ENCODE measurements at regions not wholly inside any gene's neighbourhood (a gene's known extent, or its start where the extent isn't known, plus 50 kb on each side); places are given as distances from the start of the nearest gene placed in this dataset.

GRCh38 chr11:115743719-115744118, 239.5 kb upstream of the CADM1 start:
- no peak for DNase-seq (ENCODE audit: low spot score)

- DNase-seq (ENCODE audit: low spot score), result no peak
Observed at GRCh38 chr11:115741376-115742107, 237.3 kb upstream of the CADM1 start.

DNA sequence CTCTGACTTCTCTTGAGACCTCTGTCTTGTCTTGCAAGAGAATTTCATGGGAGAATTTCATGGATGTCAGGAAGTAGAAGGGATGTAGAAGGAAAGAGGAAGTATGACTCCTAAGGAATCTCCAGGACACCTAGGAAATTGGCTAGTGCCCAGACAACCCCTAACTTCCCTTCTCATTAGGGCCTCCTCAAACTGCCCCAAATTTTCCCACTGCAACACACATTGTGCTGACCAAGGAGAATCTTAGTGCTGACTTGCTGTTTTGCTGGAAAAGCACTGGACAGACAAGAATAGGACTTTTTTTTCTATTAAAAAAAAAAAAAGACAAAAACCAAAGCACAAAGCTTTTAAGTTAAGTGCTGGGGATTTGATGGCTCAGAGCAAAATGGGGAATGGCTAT, 236.1 kb upstream of the CADM1 start:
- no peak for DNase-seq (ENCODE audit: low spot score)

GRCh38 chr11:115739878-115740277, 235.7 kb upstream of the CADM1 start:
- no peak for DNase-seq (ENCODE audit: low spot score)

DNA sequence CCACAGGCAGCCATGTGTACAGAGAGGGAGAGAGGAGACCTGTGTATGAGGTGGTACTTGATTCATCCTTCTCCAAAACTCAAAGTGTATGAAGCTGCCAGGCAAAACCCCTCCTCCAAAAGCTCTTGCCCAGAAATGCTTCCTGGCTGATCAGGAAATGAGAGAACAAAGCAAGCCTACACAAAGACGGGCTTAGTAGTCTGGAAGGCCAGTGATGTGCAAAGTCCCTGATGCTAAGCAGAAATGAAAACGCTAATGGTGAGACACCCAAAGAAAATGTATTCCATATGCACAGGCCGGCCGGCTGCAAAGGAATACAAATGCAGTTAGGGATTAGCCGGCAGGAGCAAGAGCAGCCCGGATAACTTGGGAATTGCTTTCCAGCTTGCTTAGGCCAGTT, 234.9 kb upstream of the CADM1 start:
- DNase-seq (ENCODE audit: low spot score), result peak; percentile 85

- DNase-seq (ENCODE audit: low spot score), result no peak
Observed at GRCh38 chr11:115737875-115738274, 233.7 kb upstream of the CADM1 start.

GRCh38 chr11:115736146-115736545, 231.9 kb upstream of the CADM1 start:
- no peak for DNase-seq (ENCODE audit: low spot score)

GRCh38 chr11:115724666-115725065, 220.5 kb upstream of the CADM1 start:
- no peak for DNase-seq (ENCODE audit: low spot score)

DNA sequence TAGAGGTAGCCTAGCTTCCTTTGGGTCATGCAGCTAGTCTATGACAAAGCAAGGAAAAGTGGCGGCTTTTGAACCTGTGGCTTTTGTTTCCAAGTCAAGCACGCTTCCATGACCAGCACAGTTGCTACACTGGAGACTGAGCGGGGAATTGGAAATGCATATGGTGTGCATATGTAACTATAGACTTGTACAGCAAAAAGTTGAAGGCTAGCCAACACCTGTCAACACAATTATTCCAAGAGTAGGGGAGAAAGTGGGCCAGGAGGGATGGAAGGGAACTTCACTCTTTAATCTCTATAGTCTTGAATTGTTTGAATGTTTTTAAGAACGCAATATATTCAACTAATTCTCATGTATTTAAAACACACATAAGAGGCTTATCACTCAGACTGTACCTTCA, 218.5 kb upstream of the CADM1 start:
- no peak for DNase-seq (ENCODE audit: low spot score)

GRCh38 chr11:115721296-115721995, 217.2 kb upstream of the CADM1 start:
- no peak for DNase-seq (ENCODE audit: low spot score)

- no peak for DNase-seq (ENCODE audit: low spot score)
Observed at GRCh38 chr11:115720602-115721245, 216.5 kb upstream of the CADM1 start.

DNA sequence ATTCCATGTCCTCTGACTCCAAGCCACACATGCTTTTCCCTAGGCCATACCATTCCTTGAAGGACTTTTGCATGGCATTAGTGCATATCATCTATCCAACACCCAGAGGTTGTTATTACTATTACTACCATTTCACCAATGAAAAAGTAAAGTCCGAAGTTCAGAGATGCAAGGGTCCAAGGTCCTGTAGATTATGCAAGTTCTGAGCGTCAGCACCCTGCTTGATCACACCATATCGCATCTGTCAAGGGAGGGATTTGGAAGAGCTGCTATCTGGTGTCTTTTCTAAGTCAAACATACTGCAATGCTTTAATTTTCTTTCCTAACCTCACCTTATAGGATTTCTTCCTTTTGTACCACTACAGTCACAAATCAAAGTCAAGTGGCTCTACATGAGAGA, 214.7 kb upstream of the CADM1 start:
- no peak for DNase-seq (ENCODE audit: low spot score)

DNA sequence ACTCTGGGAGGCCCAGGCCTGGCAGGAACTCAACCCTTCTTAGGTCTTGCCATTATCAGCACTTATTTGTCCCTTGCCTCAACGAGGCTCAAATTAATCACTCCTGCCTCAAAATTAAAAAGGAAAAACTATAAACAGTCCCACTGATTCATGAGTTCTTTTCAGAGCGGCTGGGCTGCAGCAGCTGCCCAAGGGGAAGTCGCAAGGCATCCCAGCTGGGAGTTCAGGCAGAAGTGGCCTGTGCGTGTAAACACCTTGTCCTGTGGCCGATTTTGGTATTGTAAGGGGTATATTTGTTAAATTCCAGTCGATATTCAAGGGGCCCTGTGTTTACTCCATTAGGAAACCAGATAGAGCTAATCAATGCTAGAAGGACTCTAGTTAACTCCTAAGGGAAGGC, 213.9 kb upstream of the CADM1 start:
- no peak for DNase-seq (ENCODE audit: low spot score)

- no peak for DNase-seq (ENCODE audit: low spot score)
Observed at GRCh38 chr11:115716601-115717529, 212.7 kb upstream of the CADM1 start.

- DNase-seq (ENCODE audit: low spot score), result no peak
Observed at GRCh38 chr11:115716080-115716479, 211.9 kb upstream of the CADM1 start.

DNA sequence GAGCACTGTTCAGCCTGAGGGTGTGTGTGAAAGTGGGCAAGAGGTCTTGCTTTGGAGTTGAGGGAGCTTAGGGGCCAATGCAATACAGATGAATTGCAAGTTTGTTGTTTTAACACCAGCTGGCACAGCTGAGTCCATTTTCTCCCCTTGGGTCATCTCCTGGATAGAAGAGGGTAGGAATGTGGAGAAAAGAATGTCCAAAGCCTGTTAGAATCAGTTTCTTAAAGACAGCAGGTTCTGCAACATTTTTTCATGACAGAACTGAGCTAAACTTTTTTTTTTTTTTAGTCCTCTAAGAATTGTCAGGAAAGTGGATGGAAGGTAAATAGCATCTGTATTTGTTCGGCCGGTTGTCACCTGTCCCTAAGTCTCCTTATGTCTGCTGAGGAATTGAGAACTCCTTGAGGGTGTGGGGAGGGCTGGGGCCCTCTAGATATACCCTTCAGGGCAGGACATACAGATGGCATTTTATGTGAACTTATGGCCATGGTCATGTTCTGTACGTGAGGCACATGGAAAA, 211.1 kb upstream of the CADM1 start:
- peak; percentile 57 for DNase-seq (ENCODE audit: low spot score)

- no peak for DNase-seq (ENCODE audit: low spot score)
Observed at GRCh38 chr11:115712296-115712695, 208.1 kb upstream of the CADM1 start.

DNA sequence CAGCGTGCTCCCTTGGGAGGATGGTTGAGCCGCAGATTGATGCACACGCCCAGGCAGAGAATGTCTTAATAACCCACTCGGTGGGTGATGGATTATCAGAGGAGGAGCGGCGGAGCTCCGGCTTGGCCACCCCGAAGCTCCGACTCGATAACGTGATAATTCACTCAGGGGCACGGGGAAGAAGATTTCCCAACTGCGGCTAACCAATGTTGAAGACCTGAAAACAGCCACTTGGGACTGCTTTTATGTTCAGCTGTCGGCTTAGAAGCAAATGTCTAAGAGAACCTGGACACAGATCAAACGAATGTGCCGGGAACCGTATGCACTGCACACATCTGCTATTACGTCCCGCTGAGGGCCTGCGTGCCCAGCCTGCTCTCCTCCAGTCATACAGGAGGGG, 206.8 kb upstream of the CADM1 start:
- DNase-seq (ENCODE audit: low spot score), result peak; percentile 79

- DNase-seq (ENCODE audit: low spot score), result peak; percentile 34
Observed at GRCh38 chr11:115710426-115710825, 206.2 kb upstream of the CADM1 start.

- DNase-seq (ENCODE audit: low spot score), result no peak
Observed at GRCh38 chr11:115709297-115709696, 205.1 kb upstream of the CADM1 start.

GRCh38 chr11:115707180-115707905, 203.1 kb upstream of the CADM1 start:
- peak; percentile 20 for DNase-seq (ENCODE audit: low spot score)

Data from umbilical cord (tissue), 1 donor.